HCT116 (cell line): ENCODE measurements at regions not wholly inside any gene's neighbourhood (a gene's known extent, or its start where the extent isn't known, plus 50 kb on each side); places are given as distances from the start of the nearest gene placed in this dataset.

Experiments
- CEBPB ChIP-seq: IDR thresholded peaks from 2 replicates; pipeline ENCODE4 v1.6.1; 2012; ENCODE audit warnings: low read depth
- CTCF ChIP-seq, 3 experiments: fragments of 200-600 bp in 1 of 3; sonication (generic) in 1 of 3; IDR thresholded peaks in 2 of 3; conservative IDR thresholded peaks in 1 of 3; 2 replicates each; pipeline ENCODE4 v1.5.1; 2012 to 2017; ENCODE audit warnings: low read depth in 2 of 3, low read length in 2 of 3, antibody characterized with exemption in 1 of 3, borderline replicate concordance in 1 of 3, control low read depth in 1 of 3, mild to moderate bottlenecking in 1 of 3, mixed read lengths in 1 of 3, mixed run types in 1 of 3, moderate library complexity in 1 of 3; ENCODE audit not compliant: insufficient read depth in 1 of 3
- EZH2 ChIP-seq: fragments of 200-600 bp; sonication (generic); IDR thresholded peaks from 2 replicates; pipeline ENCODE4 v1.6.1; 2017; ENCODE audit warnings: antibody characterized with exemption, mixed run types
- EZH2phosphoT487 ChIP-seq: fragments of 200-600 bp; IDR thresholded peaks from 2 replicates; pipeline ENCODE4 v1.6.1; 2018; ENCODE audit warnings: antibody characterized with exemption, borderline replicate concordance
- MAX ChIP-seq: IDR thresholded peaks from 2 replicates; pipeline ENCODE4 v1.6.1; 2012
- POLR2A ChIP-seq: IDR thresholded peaks from 2 replicates; pipeline ENCODE4 v1.7.0; 2011; ENCODE audit warnings: borderline replicate concordance; ENCODE audit not compliant: insufficient read depth, insufficient read length; ENCODE audit errors: extremely low read depth
- REST ChIP-seq: IDR thresholded peaks from 2 replicates; pipeline ENCODE4 v1.6.1; 2012; ENCODE audit warnings: low read depth
- YY1 ChIP-seq: IDR thresholded peaks from 2 replicates; pipeline ENCODE4 v1.6.1; 2011; ENCODE audit warnings: low read length, low read depth, moderate library complexity, mild to moderate bottlenecking; ENCODE audit not compliant: insufficient replicate concordance; ENCODE audit errors: extremely low read depth
- ZFX ChIP-seq: fragments of 450-650 bp; IDR thresholded peaks from 2 replicates; pipeline ENCODE4 v1.6.1; 2017
- ZNF274 ChIP-seq: fragments of 200-500 bp; sonication (Bioruptor generic); IDR thresholded peaks from 2 replicates; pipeline ENCODE4 v1.6.1; 2014; ENCODE audit warnings: mild to moderate bottlenecking, low read depth, low read length, inconsistent platforms

GRCh38 chr6:27748661-27749060 is 163.5 kb downstream of the OR2B2 start:
- TF ChIP-seq CTCF (IDR thresholded peaks at IDR 0.05 in 2 of 3, conservative IDR thresholded peaks at IDR 0.05 in 1 of 3; ENCODE audit: borderline replicate concordance in 1 of 3, insufficient read depth in 1 of 3, low read depth in 2 of 3, low read length in 2 of 3) (no peak), ZNF274 (no peak), CEBPB (peak; percentile 69), MAX (no peak), REST (no peak), POLR2A (no peak), EZH2 (no peak), EZH2phosphoT487 (no peak), YY1 (no peak), ZFX (no peak)
